Thoracic aorta (tissue), 2 donors: ENCODE measurements at regions not wholly inside any gene's neighbourhood (a gene's known extent, or its start where the extent isn't known, plus 50 kb on each side); places are given as distances from the start of the nearest gene placed in this dataset.

Experiments
- ATAC-seq: fragments of 150-250 bp; one replicate; pipeline ENCODE4 v1.8.0; 2017; ENCODE audit warnings: low read depth; ENCODE audit not compliant: insufficient number of reproducible peaks, low FRiP score
- DNase-seq: peaks from one replicate; pipeline ENCODE4 v3.0.0-alpha.2; 2020; ENCODE audit warnings: low spot score
- H3K27ac ChIP-seq, 2 donors: fragments of 200-600 bp; sonication (generic); 1 replicate in 1 of 2; 2 replicates in 1 of 2; pipeline ENCODE4 v1.5.1; 2016; ENCODE audit warnings: mild to moderate bottlenecking in 2 of 2, moderate library complexity in 2 of 2
- H3K27me3 ChIP-seq: fragments of 200-600 bp; sonication (generic); replicated peaks from 2 replicates; pipeline ENCODE4 v1.6.0; 2016; ENCODE audit warnings: mild to moderate bottlenecking; ENCODE audit not compliant: insufficient read depth
- H3K36me3 ChIP-seq: fragments of 200-600 bp; sonication (generic); one replicate; pipeline ENCODE4 v1.5.1; 2016
- H3K4me1 ChIP-seq, 2 donors: fragments of 200-600 bp; sonication (generic); 1 replicate in 1 of 2; 2 replicates in 1 of 2; pipeline versions ENCODE4 v1.5.1 to v1.6.0; 2016; ENCODE audit warnings: low read depth in 2 of 2, mild to moderate bottlenecking in 1 of 2; ENCODE audit not compliant: control insufficient read depth in 1 of 2
- H3K4me3 ChIP-seq: fragments of 200-600 bp; sonication (generic); 2 replicates; pipeline ENCODE4 v1.5.1; 2016; ENCODE audit warnings: mild to moderate bottlenecking
- H3K9me3 ChIP-seq: fragments of 200-600 bp; sonication (generic); 2 replicates; pipeline ENCODE4 v1.5.1; 2016
- TF ChIP-seq, protein P1 (sequence below): fragments of 200-600 bp; sonication (generic); IDR thresholded peaks from one replicate; pipeline ENCODE4 v1.5.1; 2019; ENCODE audit warnings: antibody characterized with exemption

DNA sequence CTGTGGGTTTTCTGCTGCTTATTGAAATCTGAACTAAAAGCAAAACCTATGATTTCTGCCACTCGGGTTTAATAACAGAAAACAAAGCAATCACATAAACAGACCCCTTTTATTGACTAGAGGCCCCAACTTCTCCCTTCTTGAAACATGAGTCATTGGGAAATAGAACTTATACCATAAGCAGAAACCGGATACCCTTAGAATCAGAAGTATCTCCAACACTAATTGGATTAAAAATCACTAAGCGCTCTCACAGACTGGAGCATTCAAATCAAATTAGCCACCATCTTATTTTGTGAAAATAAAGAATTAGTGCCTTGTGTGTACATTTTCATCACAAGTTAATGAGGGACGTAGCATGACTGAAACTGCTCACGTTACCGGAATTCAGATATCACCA is 206.9 kb downstream of the WDR11 start:
- no peak for ATAC-seq
- TF ChIP-seq, protein P1, sequence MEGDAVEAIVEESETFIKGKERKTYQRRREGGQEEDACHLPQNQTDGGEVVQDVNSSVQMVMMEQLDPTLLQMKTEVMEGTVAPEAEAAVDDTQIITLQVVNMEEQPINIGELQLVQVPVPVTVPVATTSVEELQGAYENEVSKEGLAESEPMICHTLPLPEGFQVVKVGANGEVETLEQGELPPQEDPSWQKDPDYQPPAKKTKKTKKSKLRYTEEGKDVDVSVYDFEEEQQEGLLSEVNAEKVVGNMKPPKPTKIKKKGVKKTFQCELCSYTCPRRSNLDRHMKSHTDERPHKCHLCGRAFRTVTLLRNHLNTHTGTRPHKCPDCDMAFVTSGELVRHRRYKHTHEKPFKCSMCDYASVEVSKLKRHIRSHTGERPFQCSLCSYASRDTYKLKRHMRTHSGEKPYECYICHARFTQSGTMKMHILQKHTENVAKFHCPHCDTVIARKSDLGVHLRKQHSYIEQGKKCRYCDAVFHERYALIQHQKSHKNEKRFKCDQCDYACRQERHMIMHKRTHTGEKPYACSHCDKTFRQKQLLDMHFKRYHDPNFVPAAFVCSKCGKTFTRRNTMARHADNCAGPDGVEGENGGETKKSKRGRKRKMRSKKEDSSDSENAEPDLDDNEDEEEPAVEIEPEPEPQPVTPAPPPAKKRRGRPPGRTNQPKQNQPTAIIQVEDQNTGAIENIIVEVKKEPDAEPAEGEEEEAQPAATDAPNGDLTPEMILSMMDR: no peak
- no peak for DNase-seq
- Histone ChIP-seq H3K36me3 (no peaks in the 10 kb centered on the region), H3K27ac (no peak overlapping the region), H3K4me1 (no peaks in the 10 kb centered on the region), H3K9me3 (no peaks in the 10 kb centered on the region), H3K4me3 (no peak overlapping the region), H3K27me3 (no peaks in the 10 kb centered on the region)

DNA sequence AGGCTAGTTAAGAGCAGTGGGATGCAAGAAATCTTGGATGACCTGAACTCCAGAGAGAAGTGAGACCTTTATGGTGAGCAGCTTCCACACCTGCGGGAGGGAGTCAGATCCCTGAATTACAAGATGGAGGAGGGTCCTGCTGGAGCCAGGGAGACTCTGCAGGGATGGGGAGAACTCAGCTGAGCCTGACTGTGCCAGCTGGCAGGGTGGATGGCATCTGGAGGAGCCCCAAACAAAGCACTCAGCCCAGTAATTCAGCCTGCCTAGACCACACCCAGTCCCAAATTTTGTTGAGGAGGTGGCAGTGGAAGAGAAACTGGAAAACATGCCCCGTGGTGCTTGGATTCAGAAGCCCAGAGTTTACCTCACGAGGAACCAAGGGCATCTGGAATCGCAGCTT is 208.2 kb downstream of the WDR11 start:
- H3K4me3 ChIP-seq: no peak overlapping the region
- no peak for DNase-seq
- no peaks in the 10 kb centered on the region for H3K4me1 ChIP-seq
- TF ChIP-seq, protein P1: no peak
- H3K9me3 ChIP-seq: no peaks in the 10 kb centered on the region
- no peaks in the 10 kb centered on the region for H3K27me3 ChIP-seq
- H3K27ac ChIP-seq: no peak overlapping the region
- ATAC-seq: no peak
- no peaks in the 10 kb centered on the region for H3K36me3 ChIP-seq

DNA sequence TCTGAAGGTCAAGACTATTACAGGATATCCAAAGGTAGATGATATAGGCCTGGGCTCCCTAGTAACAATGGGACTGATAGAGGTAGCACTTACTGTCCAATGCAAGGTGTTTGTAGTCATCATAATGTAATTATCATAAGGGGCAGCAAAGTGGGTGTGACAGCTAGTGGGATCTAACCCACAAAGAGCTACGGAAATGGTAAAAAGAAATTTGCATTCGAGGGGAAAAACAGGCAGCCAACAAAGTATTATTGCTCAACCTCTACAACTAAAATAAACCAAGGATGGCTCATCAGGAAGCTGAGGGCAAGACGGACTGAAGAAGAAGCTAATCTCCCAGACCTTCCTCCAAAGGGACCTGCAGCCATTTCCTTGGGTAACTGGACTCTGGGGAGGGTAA is 211.0 kb downstream of the WDR11 start:
- Histone ChIP-seq H3K27ac (no peak overlapping the region), H3K4me3 (no peak overlapping the region), H3K36me3 (no peaks in the 10 kb centered on the region), H3K4me1 (no peaks in the 10 kb centered on the region), H3K27me3 (no peaks in the 10 kb centered on the region), H3K9me3 (no peaks in the 10 kb centered on the region)
- TF ChIP-seq, protein P1: no peak
- DNase-seq: no peak
- ATAC-seq: no peak

DNA sequence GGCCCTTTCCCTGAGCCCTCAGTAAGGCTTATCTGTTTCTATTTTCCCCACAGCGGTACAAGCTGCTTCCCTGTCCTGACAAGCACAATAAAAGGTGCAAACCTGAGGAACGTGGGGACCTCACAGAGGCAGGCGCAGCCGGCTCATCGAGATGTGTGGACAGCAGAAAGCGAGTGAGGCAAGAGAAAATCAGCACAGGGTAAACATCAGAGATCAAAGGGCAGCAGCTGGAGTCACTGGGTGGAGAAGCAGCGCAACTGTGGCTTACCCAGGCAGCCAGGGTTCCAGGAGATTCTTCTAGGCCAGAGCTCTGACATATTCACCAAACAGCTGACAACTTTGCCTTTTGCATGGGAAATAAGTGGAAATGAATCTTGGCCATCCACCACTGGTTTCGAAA is 212.6 kb downstream of the WDR11 start:
- no peak for ATAC-seq
- no peaks in the 10 kb centered on the region for H3K27me3 ChIP-seq
- H3K4me3 ChIP-seq: no peak overlapping the region
- H3K27ac ChIP-seq: no peak overlapping the region
- H3K4me1 ChIP-seq: no peaks in the 10 kb centered on the region
- DNase-seq: no peak
- no peaks in the 10 kb centered on the region for H3K36me3 ChIP-seq
- H3K9me3 ChIP-seq: no peaks in the 10 kb centered on the region
- TF ChIP-seq, protein P1: no peak

DNA sequence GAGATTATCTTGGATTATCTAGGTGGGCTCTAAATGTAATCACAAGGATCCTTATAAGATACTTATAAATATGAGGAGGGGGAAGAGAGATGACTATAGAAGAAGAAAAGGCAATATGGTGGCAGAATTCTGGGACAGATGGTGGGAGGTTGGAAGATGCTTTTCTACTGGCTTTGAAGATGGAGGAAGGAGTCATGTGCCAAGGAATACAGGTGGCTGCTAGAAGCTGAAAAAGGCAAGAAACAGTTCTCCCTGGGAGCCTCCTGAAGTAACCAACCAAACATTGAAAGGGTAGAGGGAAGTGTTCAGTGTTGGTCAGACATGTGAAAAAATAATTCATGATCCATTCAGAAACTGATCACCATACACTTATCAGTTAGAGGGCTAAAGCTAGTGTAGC is 213.3 kb downstream of the WDR11 start:
- Histone ChIP-seq H3K4me3 (no peak overlapping the region), H3K27me3 (no peaks in the 10 kb centered on the region), H3K36me3 (no peaks in the 10 kb centered on the region), H3K9me3 (no peaks in the 10 kb centered on the region), H3K4me1 (no peaks in the 10 kb centered on the region), H3K27ac (no peak overlapping the region)
- ATAC-seq (no peak), DNase-seq (no peak)
- TF ChIP-seq, protein P1: no peak
